ENCODE measurements at regions not wholly inside any gene's neighbourhood (a gene's known extent, or its start where the extent isn't known, plus 50 kb on each side); places are given as distances from the start of the nearest gene placed in this dataset.
"Not testable (repeated sequence)": the region's sequence is repeated elsewhere in the genome, so short reads cannot be mapped to it uniquely, and the experiment has no call there.

- H3K4me3 ChIP-seq (ENCODE audit: low read depth, low read length): no peak overlapping the region
- no peak for TF ChIP-seq MAX (IDR thresholded peaks at IDR 0.05; ENCODE audit: low read depth, low read length)
- TF ChIP-seq CTCF (IDR thresholded peaks at IDR 0.05; ENCODE audit: low read depth, low read length): no peak
- no peak for TF ChIP-seq MYC (IDR thresholded peaks at IDR 0.05; ENCODE audit: low read depth, low read length)
- no peak for TF ChIP-seq POLR2A (IDR thresholded peaks at IDR 0.05; ENCODE audit: extremely low read depth, insufficient read length)
- DNase-seq (ENCODE audit: low read depth): no peak
Observed at GRCh38 chr13:67474115-67474514, 244.0 kb upstream of the PCDH9 start.

GRCh38 chr13:67469623-67470022 lies 239.5 kb upstream of the PCDH9 start:
- no peak for TF ChIP-seq POLR2A (IDR thresholded peaks at IDR 0.05; ENCODE audit: extremely low read depth, insufficient read length)
- TF ChIP-seq MYC (IDR thresholded peaks at IDR 0.05; ENCODE audit: low read depth, low read length): no peak
- no peak for TF ChIP-seq MAX (IDR thresholded peaks at IDR 0.05; ENCODE audit: low read depth, low read length)
- TF ChIP-seq CTCF (IDR thresholded peaks at IDR 0.05; ENCODE audit: low read depth, low read length): no peak
- DNase-seq (ENCODE audit: low read depth): no peak
- no peak overlapping the region for H3K4me3 ChIP-seq (ENCODE audit: low read depth, low read length)

GRCh38 chr13:67466569-67466968 lies 236.4 kb upstream of the PCDH9 start:
- TF ChIP-seq POLR2A (IDR thresholded peaks at IDR 0.05; ENCODE audit: extremely low read depth, insufficient read length) (no peak), MAX (IDR thresholded peaks at IDR 0.05; ENCODE audit: low read depth, low read length) (no peak), MYC (IDR thresholded peaks at IDR 0.05; ENCODE audit: low read depth, low read length) (no peak), CTCF (IDR thresholded peaks at IDR 0.05; ENCODE audit: low read depth, low read length) (no peak)

GRCh38 chr13:67464154-67464553 lies 234.0 kb upstream of the PCDH9 start:
- DNase-seq (ENCODE audit: low read depth): no peak
- H3K4me3 ChIP-seq (ENCODE audit: low read depth, low read length): no peak overlapping the region

More at GRCh38 chr13:67466569-67466968, 236.4 kb upstream of the PCDH9 start:
- DNase-seq (ENCODE audit: low read depth): no peak
- H3K4me3 ChIP-seq (ENCODE audit: low read depth, low read length): no peak overlapping the region

GRCh38 chr13:67462098-67462497 lies 232.0 kb upstream of the PCDH9 start:
- H3K4me3 ChIP-seq (ENCODE audit: low read depth, low read length): no peak overlapping the region
- no peak for TF ChIP-seq POLR2A (IDR thresholded peaks at IDR 0.05; ENCODE audit: extremely low read depth, insufficient read length)
- no peak for TF ChIP-seq MAX (IDR thresholded peaks at IDR 0.05; ENCODE audit: low read depth, low read length)
- TF ChIP-seq MYC (IDR thresholded peaks at IDR 0.05; ENCODE audit: low read depth, low read length): no peak
- TF ChIP-seq CTCF (IDR thresholded peaks at IDR 0.05; ENCODE audit: low read depth, low read length): no peak
- no peak for DNase-seq (ENCODE audit: low read depth)

More at GRCh38 chr13:67464154-67464553, 234.0 kb upstream of the PCDH9 start:
- TF ChIP-seq MAX (IDR thresholded peaks at IDR 0.05; ENCODE audit: low read depth, low read length) (no peak), POLR2A (IDR thresholded peaks at IDR 0.05; ENCODE audit: extremely low read depth, insufficient read length) (no peak), CTCF (IDR thresholded peaks at IDR 0.05; ENCODE audit: low read depth, low read length) (no peak), MYC (IDR thresholded peaks at IDR 0.05; ENCODE audit: low read depth, low read length) (no peak)

- not testable (repeated sequence) for DNase-seq (ENCODE audit: low read depth); H3K4me3 ChIP-seq (ENCODE audit: low read depth, low read length)
Observed at GRCh38 chr13:67452526-67452925, 222.4 kb upstream of the PCDH9 start.
